ENCODE measurements at regions not wholly inside any gene's neighbourhood (a gene's known extent, or its start where the extent isn't known, plus 50 kb on each side); places are given as distances from the start of the nearest gene placed in this dataset.

DNA sequence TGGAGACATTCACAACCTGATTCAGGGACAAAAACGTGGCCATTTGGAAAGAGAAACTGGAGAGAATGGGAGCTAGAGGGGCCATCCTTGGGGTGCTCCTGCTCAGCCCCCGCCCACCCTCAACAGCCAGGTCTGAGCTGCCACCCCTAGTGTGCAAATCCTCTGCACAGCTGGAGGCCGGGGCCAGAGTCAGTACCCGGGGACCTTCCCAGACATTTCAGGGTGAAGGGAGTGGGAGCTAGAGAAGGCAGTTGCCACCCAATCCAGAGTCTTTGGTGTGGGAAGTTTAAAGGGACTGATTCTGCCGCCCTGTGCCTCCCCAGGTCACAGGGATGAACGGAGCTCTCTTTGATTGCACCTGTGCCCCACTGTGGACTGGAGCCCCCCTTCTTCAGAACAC is 397.4 kb downstream of the MATN1 start:
- in situ Hi-C loops (cut with HindIII; ENCODE audit: low sequenced_read_pairs) = no loop called here
- DNase-seq (ENCODE audit: low read depth) = no peak
- no peak overlapping the region for H3K4me3 ChIP-seq (ENCODE audit: low read depth, low read length)
- no peak for TF ChIP-seq CTCF (IDR thresholded peaks at IDR 0.05; ENCODE audit: low read depth, low read length, missing control alignments)

- no peak overlapping the region for H3K4me3 ChIP-seq (ENCODE audit: low read depth, low read length)
- no peak for DNase-seq (ENCODE audit: low read depth)
- TF ChIP-seq CTCF (IDR thresholded peaks at IDR 0.05; ENCODE audit: low read depth, low read length, missing control alignments) = no peak
- in situ Hi-C loops (cut with HindIII; ENCODE audit: low sequenced_read_pairs) = no loop called here
Observed at GRCh38 chr1:30325085-30325935, 398.1 kb downstream of the MATN1 start.

- TF ChIP-seq CTCF (IDR thresholded peaks at IDR 0.05; ENCODE audit: low read depth, low read length, missing control alignments) = no peak
- no peak for DNase-seq (ENCODE audit: low read depth)
- no peak overlapping the region for H3K4me3 ChIP-seq (ENCODE audit: low read depth, low read length)
- in situ Hi-C loops (cut with HindIII; ENCODE audit: low sequenced_read_pairs) = no loop called here
Observed at GRCh38 chr1:30324251-30325084, 398.9 kb downstream of the MATN1 start.

- DNase-seq (ENCODE audit: low read depth) = no peak
- in situ Hi-C loops (cut with HindIII; ENCODE audit: low sequenced_read_pairs) = no loop called here
- no peak overlapping the region for H3K4me3 ChIP-seq (ENCODE audit: low read depth, low read length)
- TF ChIP-seq CTCF (IDR thresholded peaks at IDR 0.05; ENCODE audit: low read depth, low read length, missing control alignments) = no peak
Observed at GRCh38 chr1:30323841-30324240, 399.5 kb downstream of the MATN1 start.

GRCh38 chr1:30323352-30323751 is 400.0 kb downstream of the MATN1 start:
- H3K4me3 ChIP-seq (ENCODE audit: low read depth, low read length) = no peak overlapping the region
- DNase-seq (ENCODE audit: low read depth) = no peak
- in situ Hi-C loops (cut with HindIII; ENCODE audit: low sequenced_read_pairs) = no loop called here
- TF ChIP-seq CTCF (IDR thresholded peaks at IDR 0.05; ENCODE audit: low read depth, low read length, missing control alignments) = no peak

DNA sequence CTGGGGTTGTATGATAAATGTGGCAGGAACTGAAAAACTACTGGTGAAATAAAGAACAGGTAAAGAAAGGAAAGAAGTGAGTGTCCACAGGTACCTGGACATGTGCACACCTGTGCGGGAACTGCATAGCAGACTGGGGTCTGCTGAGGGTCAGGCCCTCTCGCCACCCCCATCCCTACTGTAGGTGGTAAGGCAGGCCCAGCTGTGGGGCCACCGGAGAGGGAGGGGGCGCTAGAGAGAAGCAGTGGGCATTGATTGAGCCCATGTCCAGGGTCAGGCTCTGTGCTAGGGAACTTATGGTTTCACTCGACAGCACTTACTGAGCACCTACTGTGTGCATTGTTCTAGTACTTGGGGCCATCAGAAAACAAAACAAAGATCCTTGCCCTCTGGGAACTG is 400.5 kb downstream of the MATN1 start:
- no peak for DNase-seq (ENCODE audit: low read depth)
- no peak overlapping the region for H3K4me3 ChIP-seq (ENCODE audit: low read depth, low read length)
- no peak for TF ChIP-seq CTCF (IDR thresholded peaks at IDR 0.05; ENCODE audit: low read depth, low read length, missing control alignments)
- in situ Hi-C loops (cut with HindIII; ENCODE audit: low sequenced_read_pairs) = no loop called here
